Stomach (tissue), 8 donors: ENCODE measurements at regions not wholly inside any gene's neighbourhood (a gene's known extent, or its start where the extent isn't known, plus 50 kb on each side); places are given as distances from the start of the nearest gene placed in this dataset.

Experiments used
- DNase-seq, 2 donors: peaks; one replicate each; pipeline versions ENCODE4 v3.0.0 to v3.0.0-alpha.2; 2013 to 2019
- H3K27ac ChIP-seq, 5 donors: fragments of 200-600 bp in 4 of 5; sonication (generic) in 4 of 5; one replicate each; pipeline ENCODE4 v1.5.1; 2013 to 2019; ENCODE audit warnings: mild to moderate bottlenecking in 1 of 5, moderate library complexity in 1 of 5
- H3K27me3 ChIP-seq, 3 donors: fragments of 200-600 bp; sonication (generic); one replicate each; pipeline ENCODE4 v1.5.1; 2017 to 2019; ENCODE audit warnings: mixed run types in 1 of 3
- H3K36me3 ChIP-seq, 4 donors: fragments of 200-600 bp; sonication (generic); 1 replicate in 3 of 4; 2 replicates in 1 of 4; pipeline ENCODE4 v1.5.1; 2016 to 2019
- H3K4me1 ChIP-seq, 4 donors: fragments of 200-600 bp; sonication (generic); one replicate each; pipeline ENCODE4 v1.5.1; 2016 to 2019
- H3K4me3 ChIP-seq, 4 donors: fragments of 200-600 bp; sonication (generic) in 3 of 4; one replicate each; pipeline ENCODE4 v1.5.1; 2016 to 2019; ENCODE audit warnings: mild to moderate bottlenecking in 1 of 4
- H3K9me3 ChIP-seq, 4 donors: fragments of 200-600 bp; sonication (generic); one replicate each; pipeline ENCODE4 v1.5.1; 2016 to 2019
- EP300 ChIP-seq: sonication (generic); formaldehyde crosslinking; IDR thresholded peaks from one replicate; pipeline ENCODE4 v1.6.1; 2017; ENCODE audit warnings: antibody characterized with exemption
- POLR2A ChIP-seq, 4 donors: fragments of 450-650 bp; IDR thresholded peaks; one replicate each; pipeline ENCODE4 v1.6.1; 2016; ENCODE audit warnings: antibody characterized with exemption in 4 of 4, control low read depth in 2 of 4, mild to moderate bottlenecking in 1 of 4, moderate library complexity in 1 of 4
- POLR2AphosphoS5 ChIP-seq, 3 donors: sonication (generic); formaldehyde crosslinking; IDR thresholded peaks; one replicate each; pipeline ENCODE4 v1.6.1; 2016; ENCODE audit warnings: antibody characterized with exemption in 3 of 3
- WGBS, 5 donors: extraction: QIAGEN DNeasy Blood & Tissue Kit in 3 of 5; methylation state at CpG; one replicate each; pipeline versions ENCODE4 v1.1.5 to v1.1.7; 2013 to 2018; 5-methylcytosine and 5-hydroxymethylcytosine counted together
- intact Hi-C: fragments of 100-400 bp; cut with DNase I; formaldehyde crosslinking; loops from one replicate; pipeline ENCODE4 v1.15.1; 2023; ENCODE audit warnings: low total_unique reads
- TF ChIP-seq, protein P1 (sequence below), 7 experiments: fragments of 450-650 bp in 4 of 7; fragments of 200-600 bp in 3 of 7; sonication (generic) in 3 of 7; IDR thresholded peaks; one replicate each; pipeline ENCODE4 v1.5.1; 2016 to 2019; ENCODE audit warnings: antibody characterized with exemption in 7 of 7, control low read depth in 2 of 7, mild to moderate bottlenecking in 1 of 7
- donor health status: healthy with polysubstance abuse.
- donor health status: Bipolar disorder and iron deficiency.
- donor health status: healthy.

DNA sequence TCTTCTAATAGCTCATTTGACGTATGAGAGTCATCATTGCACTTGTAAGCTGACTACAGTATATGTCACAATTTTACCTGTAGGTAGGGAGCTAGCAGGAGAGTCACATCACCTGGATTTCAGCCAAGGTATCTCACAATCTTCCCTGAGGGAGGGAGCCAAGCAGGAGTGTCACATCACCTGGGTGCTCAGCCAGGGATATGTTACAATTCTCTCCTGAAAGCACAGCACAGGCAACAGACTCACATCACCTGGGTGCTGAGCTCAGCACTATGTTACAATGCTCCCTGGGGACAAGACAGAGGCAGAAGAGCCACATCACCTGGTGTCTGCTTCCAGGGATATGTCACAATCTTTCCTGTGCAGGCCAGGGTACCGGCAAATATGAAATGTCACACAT, 51.5 kb upstream of the ZNF730 start:
- Histone ChIP-seq H3K9me3 (peaks cover 0 to 47% (median 19%) of the 10 kb centered on the region in 4 donors), H3K27ac (no peak overlapping the region), H3K36me3 (no peaks in the 10 kb centered on the region), H3K4me1 (peaks cover 0 to 4% (median 0%) of the 10 kb centered on the region in 4 donors), H3K4me3 (no peak overlapping the region), H3K27me3 (peaks cover 0 to 7% (median 0%) of the 10 kb centered on the region in 3 donors)
- 85 to 92% (median 91%) methylated on average over 2 of the region's 2 CpGs for WGBS, 5 donors
- intact Hi-C loops = no loop called here
- DNase-seq = no peak
- TF ChIP-seq EP300 (no peak), POLR2AphosphoS5 (IDR thresholded peaks at IDR 0.05) (no peak), POLR2A (IDR thresholded peaks at IDR 0.05) (no peak)
- TF ChIP-seq, protein P1, sequence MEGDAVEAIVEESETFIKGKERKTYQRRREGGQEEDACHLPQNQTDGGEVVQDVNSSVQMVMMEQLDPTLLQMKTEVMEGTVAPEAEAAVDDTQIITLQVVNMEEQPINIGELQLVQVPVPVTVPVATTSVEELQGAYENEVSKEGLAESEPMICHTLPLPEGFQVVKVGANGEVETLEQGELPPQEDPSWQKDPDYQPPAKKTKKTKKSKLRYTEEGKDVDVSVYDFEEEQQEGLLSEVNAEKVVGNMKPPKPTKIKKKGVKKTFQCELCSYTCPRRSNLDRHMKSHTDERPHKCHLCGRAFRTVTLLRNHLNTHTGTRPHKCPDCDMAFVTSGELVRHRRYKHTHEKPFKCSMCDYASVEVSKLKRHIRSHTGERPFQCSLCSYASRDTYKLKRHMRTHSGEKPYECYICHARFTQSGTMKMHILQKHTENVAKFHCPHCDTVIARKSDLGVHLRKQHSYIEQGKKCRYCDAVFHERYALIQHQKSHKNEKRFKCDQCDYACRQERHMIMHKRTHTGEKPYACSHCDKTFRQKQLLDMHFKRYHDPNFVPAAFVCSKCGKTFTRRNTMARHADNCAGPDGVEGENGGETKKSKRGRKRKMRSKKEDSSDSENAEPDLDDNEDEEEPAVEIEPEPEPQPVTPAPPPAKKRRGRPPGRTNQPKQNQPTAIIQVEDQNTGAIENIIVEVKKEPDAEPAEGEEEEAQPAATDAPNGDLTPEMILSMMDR (IDR thresholded peaks at IDR 0.05) = no peak

DNA sequence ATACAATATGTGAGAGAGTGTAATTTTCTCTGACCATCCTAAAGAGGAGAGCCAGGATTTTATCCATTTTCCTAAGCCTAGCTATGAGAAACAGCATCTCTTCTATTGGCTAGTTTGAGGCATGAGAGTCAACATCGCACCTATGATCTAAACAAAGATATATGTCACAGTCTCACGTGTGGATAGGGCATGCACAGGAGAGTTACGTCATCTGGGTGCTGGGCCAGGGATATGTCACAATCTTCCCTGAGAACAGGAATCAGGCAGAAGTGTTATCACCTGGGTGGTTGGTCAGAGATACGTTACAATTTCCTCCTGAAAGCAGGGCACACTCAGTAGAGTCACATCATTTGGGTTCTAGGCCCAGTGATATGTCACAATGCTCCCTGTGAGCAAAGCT, 53.9 kb upstream of the ZNF730 start:
- intact Hi-C loops = no loop called here
- no peak for DNase-seq
- Histone ChIP-seq H3K27ac (no peak overlapping the region), H3K36me3 (no peaks in the 10 kb centered on the region), H3K4me3 (no peak overlapping the region), H3K27me3 (no peaks in the 10 kb centered on the region), H3K4me1 (no peaks in the 10 kb centered on the region), H3K9me3 (peaks cover 0 to 28% (median 11%) of the 10 kb centered on the region in 4 donors)
- WGBS, 5 donors = 71 to 80% (median 77%) methylated on average over 4 of the region's 4 CpGs
- TF ChIP-seq, protein P1 (IDR thresholded peaks at IDR 0.05) = no peak
- TF ChIP-seq POLR2A (IDR thresholded peaks at IDR 0.05) (no peak), POLR2AphosphoS5 (IDR thresholded peaks at IDR 0.05) (no peak)

DNA sequence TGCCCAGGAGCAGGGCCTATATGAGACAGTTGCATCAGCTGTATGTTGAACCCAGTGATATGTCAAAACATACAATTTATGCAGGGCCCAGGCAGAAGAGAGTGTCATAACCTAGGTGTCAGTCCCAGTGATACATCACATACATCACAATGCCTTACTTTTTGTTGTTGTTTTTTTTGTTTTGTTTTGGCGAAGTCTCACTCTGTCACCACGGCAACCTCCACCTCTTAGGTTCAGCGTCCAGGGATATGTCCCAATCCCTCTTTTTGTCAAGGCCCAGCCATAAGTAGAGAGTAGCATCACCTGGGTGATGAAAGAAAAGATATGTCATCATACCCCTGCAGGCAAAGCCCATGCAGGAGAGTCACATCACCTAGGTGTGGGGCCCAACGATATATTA, 56.8 kb upstream of the ZNF730 start:
- peaks cover 0 to 29% (median 8%) of the 10 kb centered on the region in 4 donors for H3K9me3 ChIP-seq
- TF ChIP-seq, protein P1 (IDR thresholded peaks at IDR 0.05) = no peak
- TF ChIP-seq EP300 (no peak), POLR2AphosphoS5 (IDR thresholded peaks at IDR 0.05) (no peak)
- no peaks in the 10 kb centered on the region for H3K36me3 ChIP-seq
- no peak overlapping the region for H3K27ac ChIP-seq
- H3K4me1 ChIP-seq = no peaks in the 10 kb centered on the region
- intact Hi-C loops = no loop called here
- no peak for DNase-seq
- H3K27me3 ChIP-seq = no peaks in the 10 kb centered on the region
- no peak overlapping the region for H3K4me3 ChIP-seq
- whole genome bisulfite sequencing, 5 donors = 84 to 93% (median 88%) methylated on average over 4 of the region's 4 CpGs

DNA sequence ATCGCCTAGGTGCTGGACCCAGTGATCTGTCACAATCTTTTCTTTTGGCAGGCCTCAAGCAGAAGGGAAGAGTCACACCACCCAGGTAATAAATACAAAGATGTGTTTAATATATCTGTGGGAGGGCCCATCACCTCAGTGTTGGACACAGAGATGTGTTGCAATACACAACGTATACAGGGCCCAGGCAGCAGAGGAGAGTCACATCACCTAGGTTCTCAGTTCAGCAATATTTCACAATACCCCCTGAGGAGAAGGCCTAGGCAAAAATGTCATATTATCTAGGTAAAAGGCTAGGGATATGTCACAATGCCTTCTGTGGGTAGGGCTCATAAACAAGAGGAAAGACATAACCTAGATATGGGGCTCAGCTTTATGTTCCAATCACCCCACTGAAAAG, 53.5 kb upstream of the ZNF728 start:
- intact Hi-C loops = no loop called here
- Histone ChIP-seq H3K4me3 (no peak overlapping the region), H3K27me3 (no peaks in the 10 kb centered on the region), H3K36me3 (no peaks in the 10 kb centered on the region), H3K9me3 (peaks cover 0 to 57% (median 10%) of the 10 kb centered on the region in 4 donors), H3K4me1 (no peaks in the 10 kb centered on the region), H3K27ac (no peak overlapping the region)
- DNase-seq = no peak
- WGBS, 5 donors = 76 to 93% (median 84%) methylated on average over 2 of the region's 2 CpGs
- TF ChIP-seq EP300 = no peak
- TF ChIP-seq, protein P1 (IDR thresholded peaks at IDR 0.05) = no peak
- TF ChIP-seq POLR2AphosphoS5 (IDR thresholded peaks at IDR 0.05) = no peak
- no peak for TF ChIP-seq POLR2A (IDR thresholded peaks at IDR 0.05)
